HG03060 (cell line): ENCODE measurements at regions not wholly inside any gene's neighbourhood (a gene's known extent, or its start where the extent isn't known, plus 50 kb on each side); places are given as distances from the start of the nearest gene placed in this dataset.
"Not testable (repeated sequence)": the region's sequence is repeated elsewhere in the genome, so short reads cannot be mapped to it uniquely, and the experiment has no call there.

Source experiments
- ATAC-seq: cut with Tn5 transposase; IDR thresholded peaks from one replicate; pipeline ENCODE4 v1.9.1; 2021; ENCODE audit warnings: low read depth, moderate number of reproducible peaks; ENCODE audit not compliant: unreplicated experiment

DNA sequence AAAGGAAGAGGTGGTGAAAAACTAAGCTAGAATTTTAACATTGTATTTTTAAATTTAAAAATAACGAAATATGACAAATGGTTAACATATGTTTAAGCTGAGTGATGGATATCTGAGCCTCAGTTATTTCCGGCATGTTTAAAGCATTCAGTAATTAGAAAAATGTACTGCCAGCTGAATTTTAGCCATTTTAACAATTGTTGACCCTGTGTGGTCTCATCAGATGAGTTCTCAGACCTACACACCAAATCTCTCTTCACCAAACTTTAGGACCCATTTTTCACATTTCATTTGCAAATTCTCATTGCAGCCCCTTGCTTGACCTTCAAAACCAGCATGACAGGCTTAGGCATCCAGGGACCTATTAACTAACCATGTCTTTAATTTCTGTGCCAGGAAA lies 91.5 kb upstream of the RGPD4 start:
- no peak for ATAC-seq

DNA sequence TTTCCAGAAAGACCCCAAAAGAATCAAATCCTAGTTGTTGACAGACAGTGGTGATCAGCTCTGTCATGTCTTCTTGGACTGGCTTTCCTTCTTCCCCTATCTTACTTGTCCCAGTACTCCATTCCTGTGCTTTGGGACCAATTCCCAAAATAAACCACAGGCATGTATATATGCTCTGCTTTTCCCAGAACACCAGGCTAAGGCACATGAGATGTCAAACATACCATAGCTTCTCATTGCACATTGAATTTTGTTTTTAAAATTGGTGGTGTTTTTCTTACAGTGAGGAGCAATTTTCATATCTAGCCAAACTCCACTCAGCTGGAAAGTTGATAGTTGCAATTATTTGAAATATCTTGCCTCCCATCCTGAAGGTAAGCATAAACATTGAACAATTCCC lies 88.9 kb upstream of the RGPD4 start:
- ATAC-seq: no peak

DNA sequence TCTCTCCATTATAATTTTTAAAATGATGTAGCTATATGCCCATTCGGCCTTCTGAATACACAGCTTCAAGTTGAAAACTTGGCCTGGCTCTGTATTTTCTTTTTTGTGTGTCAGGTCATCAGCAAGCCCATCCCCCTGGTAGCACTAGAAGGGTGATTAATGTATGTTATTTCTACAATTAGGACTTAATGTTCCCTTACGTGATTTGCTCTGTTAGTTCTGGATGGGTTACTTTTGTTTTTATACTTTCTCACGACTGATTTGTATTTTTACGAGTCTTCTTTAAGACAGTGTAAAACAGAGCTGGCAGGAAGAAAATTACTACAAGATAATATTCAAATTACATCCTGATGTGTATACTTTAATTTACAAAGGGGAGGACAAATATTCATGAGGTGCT lies 88.4 kb upstream of the RGPD4 start:
- ATAC-seq: no peak

DNA sequence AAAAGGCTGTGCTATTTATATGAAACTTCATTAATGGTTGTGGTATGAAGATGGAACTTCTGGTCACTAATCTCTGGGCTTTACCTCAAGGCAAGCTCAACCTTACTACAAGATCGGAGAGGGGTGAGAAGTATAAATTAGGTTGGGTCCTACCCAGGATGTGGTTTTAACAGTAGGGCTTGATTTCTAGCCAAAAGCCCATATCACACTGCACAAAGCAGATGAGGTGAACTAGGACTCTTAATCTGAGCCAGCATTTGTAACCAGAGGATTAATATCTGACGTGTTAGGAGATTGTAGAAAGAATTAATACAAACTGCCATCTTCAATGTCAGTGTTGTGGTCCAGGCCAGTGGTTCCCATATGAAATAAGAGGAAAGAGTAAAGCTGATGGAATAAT lies 86.4 kb upstream of the RGPD4 start:
- no peak for ATAC-seq

DNA sequence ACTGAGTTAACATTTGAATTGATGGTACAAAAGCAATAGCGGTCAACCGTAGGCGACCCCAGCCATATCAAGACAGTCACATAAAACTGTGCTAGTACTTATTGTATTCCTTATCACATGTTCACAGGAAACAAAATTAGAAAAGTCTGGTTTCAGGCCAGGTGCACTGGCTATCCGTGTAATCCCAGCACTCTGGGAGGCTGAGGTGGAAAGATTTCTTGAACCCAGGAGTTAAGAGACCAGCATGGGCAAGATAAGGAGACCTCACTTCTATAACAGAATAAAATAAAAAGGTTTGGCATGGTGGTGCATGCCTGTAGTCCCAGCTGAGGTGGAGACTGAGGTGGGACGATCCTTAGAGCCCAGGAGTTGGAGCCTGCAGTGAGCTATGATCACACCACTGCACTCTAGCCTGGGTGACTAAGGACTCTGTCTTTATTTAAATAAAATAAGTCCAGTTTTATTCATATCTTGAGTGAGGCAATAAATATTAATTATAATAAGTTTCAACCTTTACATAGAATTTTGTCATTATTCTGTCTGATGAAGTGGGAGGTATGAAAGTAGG lies 84.1 kb upstream of the RGPD4 start:
- no peak for ATAC-seq

DNA sequence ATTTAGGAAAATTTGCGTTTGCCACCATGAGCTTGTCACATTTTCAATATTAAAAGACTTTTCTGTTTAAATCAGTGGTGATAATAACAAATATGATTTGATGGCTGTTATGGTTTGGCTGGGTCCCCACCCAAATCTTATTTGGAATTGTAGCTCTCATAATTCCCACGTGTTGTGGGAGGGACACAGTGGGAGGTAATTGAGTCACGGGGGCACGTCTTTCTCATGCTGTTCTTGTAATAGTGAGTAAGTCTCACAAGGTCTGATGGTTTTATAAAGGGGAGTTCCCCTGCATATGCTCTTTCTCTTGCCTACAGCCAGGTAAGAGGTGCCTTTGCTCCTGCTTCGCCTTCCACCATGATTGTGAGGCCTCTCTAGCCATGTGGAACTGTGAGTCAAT lies 83.4 kb upstream of the RGPD4 start:
- no peak for ATAC-seq

DNA sequence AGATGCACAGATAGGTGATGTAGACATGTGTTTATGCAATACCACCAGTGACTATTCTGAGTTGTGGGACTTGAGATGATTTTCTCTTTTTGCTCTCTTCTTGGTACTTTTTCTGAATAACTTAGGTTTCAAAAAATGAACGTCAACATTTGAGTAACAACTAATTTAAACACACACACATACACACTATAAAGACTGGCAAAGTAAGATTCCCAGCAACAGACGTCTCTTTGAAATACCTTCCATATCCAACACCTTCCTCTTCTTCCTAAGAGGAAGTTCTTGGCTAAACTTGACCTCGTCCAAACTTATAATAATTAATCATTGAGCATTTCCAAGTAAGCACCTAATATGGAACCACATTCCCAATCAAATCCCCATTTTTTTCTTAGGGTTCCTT lies 81.6 kb upstream of the RGPD4 start:
- no peak for ATAC-seq

DNA sequence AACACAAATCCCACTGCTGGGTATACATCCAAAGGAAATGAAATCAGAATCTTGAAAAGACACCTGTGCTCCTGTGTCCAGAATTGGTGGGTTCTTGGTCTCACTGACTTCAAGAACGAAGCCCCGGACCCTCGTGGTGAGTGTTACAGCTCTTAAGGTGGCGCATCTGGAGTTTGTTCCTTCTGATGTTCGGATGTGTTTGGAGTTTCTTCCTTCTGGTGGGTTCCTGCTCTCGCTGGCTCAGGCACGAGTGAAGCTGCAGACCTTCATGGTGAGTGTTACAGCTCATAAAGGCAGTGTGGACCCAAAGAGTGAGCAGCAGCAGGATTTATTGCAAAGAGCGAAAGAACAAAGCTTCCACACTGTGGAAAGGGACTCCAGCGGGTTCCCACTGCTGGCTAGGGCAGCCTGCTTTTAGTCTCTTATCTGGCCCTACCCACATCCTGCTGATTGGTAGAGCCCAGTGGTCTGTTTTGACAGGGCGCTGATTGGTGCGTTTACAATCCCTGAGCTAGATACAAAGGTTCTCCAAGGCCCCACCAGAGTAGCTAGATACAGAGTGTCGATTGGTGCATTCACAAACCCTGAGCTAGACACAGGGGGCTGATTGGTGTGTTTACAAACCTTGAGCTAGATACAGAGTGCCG lies 80.0 kb upstream of the RGPD4 start:
- ATAC-seq: not testable (repeated sequence)

DNA sequence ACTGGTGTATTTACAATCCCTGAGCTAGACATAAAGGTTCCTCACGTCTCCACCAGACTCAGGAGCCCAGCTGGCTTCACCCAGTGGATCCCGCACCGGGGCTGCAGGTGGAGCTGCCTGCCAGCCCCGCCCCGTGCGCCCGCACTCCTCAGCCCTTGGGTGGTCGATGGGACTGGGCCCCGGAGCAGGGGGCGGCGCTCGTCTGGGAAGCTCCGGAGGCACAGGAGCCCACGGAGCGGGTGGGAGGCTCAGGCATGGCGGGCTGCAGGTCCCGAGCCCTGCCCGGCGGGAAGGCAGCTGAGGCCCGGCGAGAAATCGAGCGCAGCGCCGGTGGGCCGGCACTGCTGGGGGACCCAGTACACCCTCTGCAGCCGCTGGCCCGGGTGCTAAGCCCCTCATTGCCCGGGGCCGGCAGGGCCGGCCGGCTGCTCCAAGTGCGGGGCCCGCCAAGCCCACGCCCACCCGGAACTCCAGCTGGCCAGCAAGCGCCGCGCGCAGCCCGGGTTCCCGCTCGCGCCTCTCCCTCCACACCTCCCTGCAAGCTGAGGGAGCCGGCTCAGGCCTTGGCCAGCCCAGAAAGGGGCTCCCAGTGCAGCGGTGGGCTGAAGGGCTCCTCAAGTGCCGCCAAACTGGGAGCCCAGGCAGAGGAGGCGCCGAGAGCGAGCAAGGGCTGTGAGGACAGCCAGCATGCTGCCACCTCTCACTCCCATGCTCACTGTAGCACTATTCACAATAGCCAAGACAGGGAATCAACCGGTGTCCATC lies 79.3 kb upstream of the RGPD4 start:
- ATAC-seq: not testable (repeated sequence)

DNA sequence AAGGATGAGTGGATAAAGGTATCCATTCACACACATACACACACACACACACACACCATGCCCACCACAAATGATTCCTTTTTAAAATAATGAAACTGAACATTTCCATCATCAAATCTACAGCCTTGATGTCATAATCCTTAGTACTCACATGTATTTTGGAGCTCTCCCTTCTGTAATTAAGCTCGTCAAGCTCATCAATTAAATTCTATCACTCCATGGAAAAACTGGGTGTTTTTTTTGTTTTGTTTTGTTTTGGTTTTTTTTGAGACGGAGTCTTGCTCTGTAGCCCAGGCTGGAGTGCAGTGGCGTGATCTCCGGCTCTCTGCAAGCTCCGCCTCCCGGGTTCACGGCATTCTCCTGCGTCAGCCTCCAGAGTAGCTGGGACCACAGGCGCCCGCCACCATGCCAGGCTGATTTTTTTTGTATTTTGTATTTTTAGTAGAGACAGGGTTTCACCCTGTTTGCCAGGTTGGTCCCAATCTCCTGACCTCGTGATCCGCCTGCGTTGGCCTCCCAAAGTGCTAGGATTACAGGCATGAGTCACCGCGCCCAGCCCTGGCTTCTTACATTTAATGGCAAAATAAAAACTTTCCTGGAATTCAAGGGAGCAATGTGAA lies 78.6 kb upstream of the RGPD4 start:
- no peak for ATAC-seq

DNA sequence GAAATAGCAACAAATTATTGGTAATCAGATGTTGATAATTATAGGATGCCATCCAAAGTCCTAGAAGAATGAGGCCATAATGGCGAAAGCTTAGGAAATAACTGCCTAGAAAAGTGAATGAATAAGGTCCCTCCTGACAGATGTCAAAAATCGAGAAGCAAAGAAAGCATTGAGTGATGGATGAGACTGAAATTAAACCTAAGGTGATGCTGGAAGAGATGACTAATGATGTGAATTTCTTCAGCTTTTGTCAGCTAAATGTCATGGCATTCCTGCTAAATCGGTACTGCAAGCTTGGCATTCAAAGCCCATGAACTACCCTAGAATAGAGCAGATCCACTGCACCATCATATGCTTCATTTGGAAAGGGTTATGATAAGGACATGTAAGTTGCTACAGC lies 74.8 kb upstream of the RGPD4 start:
- no peak for ATAC-seq

DNA sequence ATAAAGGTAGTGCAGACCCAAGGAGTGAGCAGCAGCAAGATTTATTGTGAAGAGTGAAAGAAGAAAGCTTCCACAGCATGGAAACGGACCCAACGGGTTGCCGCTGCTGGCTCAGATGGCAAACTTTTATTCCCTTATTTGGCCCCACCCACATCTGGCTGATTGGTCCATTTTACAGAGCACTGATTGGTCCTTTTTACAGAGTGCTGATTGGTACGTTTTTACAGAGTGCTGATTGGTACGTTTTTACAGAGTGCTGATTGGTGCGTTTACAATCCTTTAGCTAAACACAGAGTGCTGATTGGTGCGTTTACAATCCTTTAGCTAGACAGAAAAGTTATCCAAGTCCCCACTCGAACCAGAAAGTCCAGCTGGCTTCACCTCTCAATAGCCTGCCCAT lies 72.9 kb upstream of the RGPD4 start:
- not testable (repeated sequence) for ATAC-seq

DNA sequence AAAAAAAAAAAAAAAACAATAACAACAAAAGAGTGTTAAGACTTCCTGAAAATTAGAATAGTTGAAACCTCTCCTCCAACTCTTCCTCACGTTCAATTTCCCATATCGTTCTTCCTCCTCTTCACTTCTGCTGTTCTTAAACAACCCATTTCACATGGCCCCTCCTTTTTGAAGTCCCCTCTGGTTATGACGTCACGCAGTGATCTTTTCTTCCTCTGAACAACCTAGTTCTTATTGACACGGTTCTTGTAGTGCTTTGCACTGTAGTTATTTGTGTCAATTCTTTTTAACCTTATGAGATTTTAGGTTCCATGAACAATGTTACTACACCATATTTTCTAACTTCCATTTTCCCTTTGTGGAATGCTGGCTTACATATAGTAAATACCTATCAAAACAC lies 69.5 kb upstream of the RGPD4 start:
- ATAC-seq: no peak

DNA sequence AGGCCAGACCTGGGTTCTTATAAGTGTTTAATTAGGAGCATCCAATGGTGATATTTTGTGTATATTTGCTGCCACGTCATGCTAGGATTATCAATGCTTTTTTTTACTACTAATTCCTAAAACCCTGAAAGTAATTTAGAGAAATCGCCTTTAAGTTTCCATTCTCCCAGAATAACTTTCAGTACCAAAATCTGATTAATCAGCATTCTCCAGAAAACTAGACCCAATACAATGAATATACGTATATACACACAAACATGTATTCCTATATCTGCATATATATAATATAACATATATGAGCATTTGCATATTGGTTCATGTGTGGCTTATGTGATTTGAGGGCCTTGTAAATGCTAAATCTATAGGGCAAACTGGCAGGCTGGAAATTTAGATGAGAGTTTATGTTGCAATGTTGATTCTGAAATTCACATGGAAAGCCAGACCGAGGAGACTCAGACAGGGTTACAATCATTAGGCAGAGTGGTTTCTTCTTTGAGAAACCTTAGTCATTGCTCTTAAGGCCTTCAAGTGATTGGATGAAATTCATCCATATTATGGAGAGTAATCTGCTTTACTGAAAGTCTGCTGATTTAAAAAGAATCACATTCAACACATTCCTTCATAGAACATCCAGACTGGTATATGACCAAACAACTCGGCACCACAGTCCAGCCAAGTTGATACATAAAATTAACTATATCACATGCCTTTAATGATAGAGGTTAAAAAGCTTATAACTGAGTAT lies 65.9 kb upstream of the RGPD4 start:
- ATAC-seq: no peak

DNA sequence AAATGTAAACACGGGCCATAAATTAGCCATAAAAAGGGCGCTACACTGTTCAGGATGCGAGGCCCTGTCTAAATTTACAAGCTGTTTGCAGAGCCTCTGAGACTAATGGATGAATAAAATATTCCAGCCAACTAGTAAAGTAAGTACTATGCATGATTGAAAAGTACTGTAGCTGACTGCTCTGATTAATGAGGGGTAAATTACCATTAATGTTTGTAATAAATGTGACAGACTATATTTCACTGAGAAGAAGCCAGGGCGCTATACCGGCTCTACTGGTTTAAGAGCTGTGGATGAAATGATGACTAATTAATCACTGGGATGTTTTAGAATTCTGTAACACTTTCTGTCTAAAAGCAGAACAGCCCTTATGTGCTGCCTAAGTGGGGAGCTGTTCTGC lies 54.3 kb upstream of the RGPD4 start:
- ATAC-seq: no peak

DNA sequence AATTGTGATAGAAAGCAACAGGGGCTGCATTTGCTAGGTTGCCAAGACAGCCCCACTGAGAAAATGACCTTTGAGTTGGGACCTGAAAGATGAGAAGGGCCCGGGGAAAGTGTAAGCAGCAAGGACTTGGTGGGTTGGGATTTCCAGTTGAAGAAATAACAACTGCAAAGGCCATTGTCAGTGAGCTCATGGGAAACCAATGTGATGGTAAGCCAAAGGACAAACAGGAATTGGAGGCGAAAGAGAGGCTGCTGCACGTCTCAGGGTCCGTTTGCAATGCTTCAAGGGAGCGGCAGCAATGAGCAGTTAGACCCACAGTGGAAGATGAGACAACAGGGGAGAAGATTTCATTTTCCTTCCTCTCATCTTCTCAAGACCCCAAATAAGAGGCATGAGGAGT lies 51.5 kb upstream of the RGPD4 start:
- no peak for ATAC-seq

DNA sequence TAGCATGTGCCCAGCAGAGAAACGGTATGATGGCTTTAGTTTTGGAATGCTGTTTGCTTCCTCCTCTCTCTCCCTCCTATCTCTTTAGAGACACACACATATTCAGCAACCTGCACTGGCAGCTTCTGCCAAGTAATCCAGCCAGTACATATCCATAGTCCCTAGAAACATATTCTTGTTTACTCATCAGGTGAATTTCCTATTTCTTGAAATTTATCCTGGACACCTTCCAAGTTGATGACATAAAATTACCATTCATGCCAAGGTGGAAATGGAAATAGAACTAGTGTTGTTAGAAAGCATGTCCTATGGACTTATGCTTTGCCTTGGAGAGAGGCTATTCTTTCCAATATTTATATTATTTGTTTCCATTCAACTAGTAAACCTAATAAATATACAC lies 50.9 kb upstream of the RGPD4 start:
- ATAC-seq: no peak

DNA sequence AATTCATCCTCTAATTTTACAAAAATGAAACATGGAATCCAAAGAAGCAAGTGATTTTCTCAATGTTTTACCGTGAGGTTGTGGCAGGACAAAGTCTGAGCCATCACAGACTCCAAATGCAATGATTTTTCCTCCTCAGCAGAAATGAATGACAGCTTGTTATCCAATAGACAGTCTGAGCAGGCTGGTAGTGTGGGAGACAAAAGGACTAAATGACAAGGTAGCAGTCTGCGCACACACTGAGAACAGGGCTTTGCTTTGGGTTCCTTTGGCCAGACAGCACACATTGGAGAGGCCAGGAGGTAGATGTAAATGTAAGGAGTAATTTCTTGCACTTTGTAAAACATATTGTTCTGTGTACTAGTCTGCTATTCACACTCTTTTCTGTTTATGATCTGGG lies 50.3 kb upstream of the RGPD4 start:
- ATAC-seq: no peak
